Thyroid gland (tissue), 4 donors: ENCODE measurements at regions not wholly inside any gene's neighbourhood (a gene's known extent, or its start where the extent isn't known, plus 50 kb on each side); places are given as distances from the start of the nearest gene placed in this dataset.

Experiments
- DNase-seq, 2 donors: peaks; one replicate each; pipeline ENCODE4 v3.0.0-alpha.2; 2019
- H3K27ac ChIP-seq, 3 donors: fragments of 200-600 bp; sonication (generic); 1 replicate in 2 of 3; 2 replicates in 1 of 3; pipeline ENCODE4 v1.5.1; 2016 to 2019; ENCODE audit warnings: mild to moderate bottlenecking in 1 of 3, moderate library complexity in 1 of 3
- H3K27me3 ChIP-seq: fragments of 200-600 bp; sonication (generic); one replicate; pipeline ENCODE4 v1.5.1; 2019
- H3K36me3 ChIP-seq, 2 donors: fragments of 200-600 bp; sonication (generic); one replicate each; pipeline ENCODE4 v1.5.1; 2016 to 2019
- H3K4me1 ChIP-seq, 2 donors: fragments of 200-600 bp; sonication (generic); one replicate each; pipeline ENCODE4 v1.5.1; 2017 to 2019
- H3K4me3 ChIP-seq, 3 donors: fragments of 200-600 bp; sonication (generic); replicated peaks in 1 of 3; 1 replicate in 2 of 3; 2 replicates in 1 of 3; pipeline ENCODE4 v1.5.1; 2016; ENCODE audit warnings: mild to moderate bottlenecking in 1 of 3
- H3K9me3 ChIP-seq: fragments of 200-600 bp; sonication (generic); one replicate; pipeline ENCODE4 v1.5.1; 2017
- CTCF ChIP-seq, 6 experiments: fragments of 200-600 bp in 3 of 6; fragments of 450-650 bp in 3 of 6; sonication (generic) in 3 of 6; IDR thresholded peaks; one replicate each; pipeline ENCODE4 v1.5.1; 2016 to 2019; ENCODE audit warnings: antibody characterized with exemption in 6 of 6, mild to moderate bottlenecking in 2 of 6, inconsistent platforms in 1 of 6, moderate library complexity in 1 of 6
- POLR2A ChIP-seq, 2 donors: fragments of 450-650 bp; IDR thresholded peaks; one replicate each; pipeline ENCODE4 v1.6.1; 2017; ENCODE audit warnings: antibody characterized with exemption in 2 of 2, mild to moderate bottlenecking in 2 of 2, moderate library complexity in 1 of 2
- WGBS, 2 donors: methylation state at CpG; one replicate each; pipeline ENCODE4 v1.1.5; 2017; 5-methylcytosine and 5-hydroxymethylcytosine counted together
- intact Hi-C: fragments of 100-400 bp; cut with DNase I; formaldehyde crosslinking; loops from one replicate; pipeline ENCODE4 v1.15.1; 2023

GRCh38 chr4:127240764-127241105 lies 392.0 kb upstream of the INTU start:
- Histone ChIP-seq H3K36me3 (no peaks in the 10 kb centered on the region), H3K27me3 (no peaks in the 10 kb centered on the region), H3K27ac (no peak overlapping the region), H3K4me3 (no peak overlapping the region), H3K4me1 (no peaks in the 10 kb centered on the region), H3K9me3 (no peaks in the 10 kb centered on the region)
- DNase-seq = no peak
- TF ChIP-seq CTCF (IDR thresholded peaks at IDR 0.05) = no peak
- TF ChIP-seq POLR2A (IDR thresholded peaks at IDR 0.05) = no peak
- 92 to 95% methylated on average over 2 of the region's 2 CpGs for WGBS, 2 donors
- intact Hi-C loops = no loop called here

GRCh38 chr4:127244515-127244914 lies 388.2 kb upstream of the INTU start:
- H3K27me3 ChIP-seq = no peaks in the 10 kb centered on the region
- H3K36me3 ChIP-seq = no peaks in the 10 kb centered on the region
- no peaks in the 10 kb centered on the region for H3K9me3 ChIP-seq
- no peaks in the 10 kb centered on the region for H3K4me1 ChIP-seq
- H3K27ac ChIP-seq = no peak overlapping the region
- no peak overlapping the region for H3K4me3 ChIP-seq
- no peak for DNase-seq
- intact Hi-C loops = no loop called here
- WGBS, 2 donors = 92 to 93% methylated on average over 5 of the region's 5 CpGs
- TF ChIP-seq POLR2A (IDR thresholded peaks at IDR 0.05) (no peak), CTCF (IDR thresholded peaks at IDR 0.05) (no peak)

- WGBS, 2 donors = 94% methylated on average over 6 of the region's 6 CpGs
- Histone ChIP-seq H3K4me1 (no peaks in the 10 kb centered on the region), H3K9me3 (no peaks in the 10 kb centered on the region), H3K27me3 (no peaks in the 10 kb centered on the region), H3K27ac (no peak overlapping the region), H3K36me3 (no peaks in the 10 kb centered on the region), H3K4me3 (no peak overlapping the region)
- intact Hi-C loops = no loop called here
- TF ChIP-seq CTCF (IDR thresholded peaks at IDR 0.05) (no peak), POLR2A (IDR thresholded peaks at IDR 0.05) (no peak)
- DNase-seq = no peak
Observed at GRCh38 chr4:127246963-127247952, 385.5 kb upstream of the INTU start.

- no peak for TF ChIP-seq CTCF (IDR thresholded peaks at IDR 0.05)
- TF ChIP-seq POLR2A (IDR thresholded peaks at IDR 0.05) = no peak
- 89 to 92% methylated on average over 3 of the region's 3 CpGs for WGBS, 2 donors
- intact Hi-C loops = no loop called here
- Histone ChIP-seq H3K9me3 (no peaks in the 10 kb centered on the region), H3K27me3 (no peaks in the 10 kb centered on the region), H3K4me1 (no peaks in the 10 kb centered on the region), H3K27ac (no peak overlapping the region), H3K4me3 (no peak overlapping the region), H3K36me3 (no peaks in the 10 kb centered on the region)
- DNase-seq = no peak
Observed at GRCh38 chr4:127249066-127249766, 383.5 kb upstream of the INTU start.

GRCh38 chr4:127249767-127250108 lies 383.0 kb upstream of the INTU start:
- WGBS, 2 donors = 86 to 87% methylated on average over 3 of the region's 3 CpGs
- no peaks in the 10 kb centered on the region for H3K36me3 ChIP-seq
- H3K9me3 ChIP-seq = no peaks in the 10 kb centered on the region
- no peak for DNase-seq
- no peak overlapping the region for H3K4me3 ChIP-seq
- H3K27me3 ChIP-seq = no peaks in the 10 kb centered on the region
- H3K4me1 ChIP-seq = no peaks in the 10 kb centered on the region
- no peak overlapping the region for H3K27ac ChIP-seq
- TF ChIP-seq POLR2A (IDR thresholded peaks at IDR 0.05) = no peak
- TF ChIP-seq CTCF (IDR thresholded peaks at IDR 0.05) = no peak
- intact Hi-C loops = no loop called here
